ENCODE measurements at regions not wholly inside any gene's neighbourhood (a gene's known extent, or its start where the extent isn't known, plus 50 kb on each side); places are given as distances from the start of the nearest gene placed in this dataset.

- H3K23ac ChIP-seq (ENCODE audit: insufficient read length) = no peak overlapping the region
- H4K20me1 ChIP-seq (replicated peaks in 1 of 2; ENCODE audit: control insufficient read depth in 1 of 2, insufficient read depth in 2 of 2, low read length in 2 of 2) = no peaks in the 10 kb centered on the region
- no peak overlapping the region for H3K4me2 ChIP-seq (ENCODE audit: insufficient read depth in 1 of 2, low read depth in 2 of 2, low read length in 2 of 2)
- H4K8ac ChIP-seq (ENCODE audit: extremely low read depth, insufficient read depth, low read length) = no peak overlapping the region
- no peaks in the 10 kb centered on the region for H3K4me1 ChIP-seq (replicated peaks in 1 of 4; ENCODE audit: control insufficient read depth in 3 of 4, insufficient read depth in 4 of 4, low read length in 3 of 4)
- no peak for DNase-seq (ENCODE audit: low read depth in 1 of 2, low spot score in 2 of 2)
- no peak overlapping the region for H3K56ac ChIP-seq (replicated peaks; ENCODE audit: insufficient read length, low read depth, low read length)
- H3K23me2 ChIP-seq (ENCODE audit: low read depth, low read length) = no peaks in the 10 kb centered on the region
- H4K91ac ChIP-seq (replicated peaks; ENCODE audit: insufficient read length, low read length) = no peak overlapping the region
- 84% methylated on average over 4 of the region's 4 CpGs; no CpG with 5 or more reads in 1 of the 2 experiments for WGBS, 2 experiments (ENCODE audit: extremely low coverage in 1 of 2, insufficient coverage in 1 of 2, insufficient read length in 1 of 2, insufficient replicate concordance in 2 of 2, low coverage in 1 of 2, low lambda C conversion rate in 2 of 2, missing lambda C conversion rate in 1 of 2)
- no peak overlapping the region for H2AK5ac ChIP-seq (ENCODE audit: low read depth, low read length)
- H3K9ac ChIP-seq (replicated peaks in 1 of 4; ENCODE audit: extremely low read depth in 1 of 4, low read depth in 3 of 4, low read length in 3 of 4) = no peak overlapping the region
- no peaks in the 10 kb centered on the region for H3K9me3 ChIP-seq (ENCODE audit: insufficient read depth in 2 of 2, low read depth in 1 of 2, low read length in 1 of 2)
- H3K27ac ChIP-seq (ENCODE audit: low read depth, low read length) = no peak overlapping the region
- H3K18ac ChIP-seq (ENCODE audit: extremely low read depth, low read length) = no peak overlapping the region
- POLR2A ChIA-PET (ENCODE audit: partially characterized antibody) = no interaction called here
- H3K4me3 ChIP-seq (ENCODE audit: extremely low read depth in 1 of 4, insufficient read depth in 2 of 4, low read depth in 3 of 4, low read length in 4 of 4) = no peak overlapping the region
- H3K79me1 ChIP-seq (ENCODE audit: low read depth, low read length) = no peaks in the 10 kb centered on the region
- CTCF ChIA-PET (ENCODE audit: partially characterized antibody) = no interaction called here
- H4K5ac ChIP-seq (ENCODE audit: insufficient read length, low read depth, low read length) = no peak overlapping the region
- H3K4ac ChIP-seq (replicated peaks; ENCODE audit: insufficient read length, low read depth, low read length) = no peak overlapping the region
- H3K27me3 ChIP-seq (replicated peaks in 1 of 4; ENCODE audit: control insufficient read depth in 3 of 4, extremely low read depth in 1 of 4, insufficient read depth in 3 of 4, low read length in 3 of 4) = no peaks in the 10 kb centered on the region
- H2AFZ ChIP-seq (ENCODE audit: low read length) = no peak overlapping the region
- H2BK120ac ChIP-seq (replicated peaks; ENCODE audit: low read depth, low read length) = no peak overlapping the region
- no peaks in the 10 kb centered on the region for H3K79me2 ChIP-seq (ENCODE audit: control insufficient read depth in 1 of 2, insufficient read depth in 2 of 2, low read length in 2 of 2)
- H3K36me3 ChIP-seq (ENCODE audit: control insufficient read depth in 2 of 4, insufficient read depth in 4 of 4, low read length in 3 of 4) = no peaks in the 10 kb centered on the region
- H2BK12ac ChIP-seq (ENCODE audit: low read depth, low read length) = no peak overlapping the region
- H2BK5ac ChIP-seq (ENCODE audit: low read depth, low read length) = no peak overlapping the region
- no peak overlapping the region for H2BK20ac ChIP-seq (ENCODE audit: low read length)
- no peak overlapping the region for H3K14ac ChIP-seq (ENCODE audit: insufficient read length)
- FAIRE-seq = no peak
- H2BK15ac ChIP-seq (ENCODE audit: low read length) = no peak overlapping the region
- TF ChIP-seq SUZ12 (IDR thresholded peaks at IDR 0.05; ENCODE audit: low read length) (no peak), CHD1 (IDR thresholded peaks at IDR 0.05; ENCODE audit: low read depth, low read length) (no peak), BCL11A (IDR thresholded peaks at IDR 0.05; ENCODE audit: low read depth in 2 of 2, low read length in 2 of 2) (no peak), ATF2 (IDR thresholded peaks at IDR 0.05; ENCODE audit: low read length) (no peak), CTCF (IDR thresholded peaks at IDR 0.05; ENCODE audit: control extremely low read depth in 1 of 3, insufficient read depth in 1 of 3, low read depth in 1 of 3, low read length in 3 of 3) (no peak), GTF2F1 (IDR thresholded peaks at IDR 0.05; ENCODE audit: borderline replicate concordance, low read depth, low read length) (no peak), CEBPB (IDR thresholded peaks at IDR 0.05; ENCODE audit: low read depth, low read length) (no peak), EP300 (IDR thresholded peaks at IDR 0.05; ENCODE audit: borderline replicate concordance in 1 of 2, low read depth in 2 of 2, low read length in 2 of 2) (no peak), POLR2A (IDR thresholded peaks at IDR 0.05; ENCODE audit: control extremely low read depth in 1 of 2, low read depth in 2 of 2, low read length in 2 of 2) (no peak), TBP (IDR thresholded peaks at IDR 0.05; ENCODE audit: low read depth, low read length) (no peak), RBBP5 (IDR thresholded peaks at IDR 0.05; ENCODE audit: borderline replicate concordance, low read depth, low read length) (no peak)
These were observed 138.7 kb upstream of the TMEM161B start for GRCh38 chr5:88407341-88407740.
